ENCODE measurements at regions not wholly inside any gene's neighbourhood (a gene's known extent, or its start where the extent isn't known, plus 50 kb on each side); places are given as distances from the start of the nearest gene placed in this dataset.

GRCh38 chr18:72089432-72089831, 454.7 kb downstream of the CBLN2 start:
- no peak for DNase-seq (ENCODE audit: low read depth, low spot score)

GRCh38 chr18:72086421-72086820, 457.7 kb downstream of the CBLN2 start:
- DNase-seq (ENCODE audit: low read depth, low spot score): no peak

GRCh38 chr18:72075040-72075439, 469.1 kb downstream of the CBLN2 start:
- DNase-seq (ENCODE audit: low read depth, low spot score): no peak

- DNase-seq (ENCODE audit: low read depth, low spot score): no peak
Observed at GRCh38 chr18:72063001-72063400, 481.1 kb downstream of the CBLN2 start.

- no peak for DNase-seq (ENCODE audit: low read depth, low spot score)
Observed at GRCh38 chr18:72058851-72059250, 485.3 kb downstream of the CBLN2 start.

- DNase-seq (ENCODE audit: low read depth, low spot score): no peak
Observed at GRCh38 chr18:72056171-72056570, 488.0 kb downstream of the CBLN2 start.

GRCh38 chr18:72041313-72042032, 502.7 kb downstream of the CBLN2 start:
- DNase-seq (ENCODE audit: low read depth, low spot score): no peak

GRCh38 chr18:72013427-72013850, 530.7 kb downstream of the CBLN2 start:
- no peak for DNase-seq (ENCODE audit: low read depth, low spot score)

GRCh38 chr18:71998547-71999097, 545.5 kb downstream of the CBLN2 start:
- DNase-seq (ENCODE audit: low read depth, low spot score): no peak

GRCh38 chr18:71995904-71996465, 548.2 kb downstream of the CBLN2 start:
- no peak for DNase-seq (ENCODE audit: low read depth, low spot score)

- no peak for DNase-seq (ENCODE audit: low read depth, low spot score)
Observed at GRCh38 chr18:71994273-71994672, 549.9 kb downstream of the CBLN2 start.

GRCh38 chr18:71989616-71990015, 554.5 kb downstream of the CBLN2 start:
- no peak for DNase-seq (ENCODE audit: low read depth, low spot score)

- no peak for DNase-seq (ENCODE audit: low read depth, low spot score)
Observed at GRCh38 chr18:71986351-71987050, 557.6 kb downstream of the CBLN2 start.

- no peak for DNase-seq (ENCODE audit: low read depth, low spot score)
Observed at GRCh38 chr18:71976744-71977143, 567.4 kb downstream of the CBLN2 start.

GRCh38 chr18:71966791-71967190, 577.4 kb downstream of the CBLN2 start:
- no peak for DNase-seq (ENCODE audit: low read depth, low spot score)

- DNase-seq (ENCODE audit: low read depth, low spot score): no peak
Observed at GRCh38 chr18:71958605-71959004, 585.5 kb downstream of the CBLN2 start.

GRCh38 chr18:71951001-71951400, 593.1 kb downstream of the CBLN2 start:
- DNase-seq (ENCODE audit: low read depth, low spot score): no peak

GRCh38 chr18:71942433-71942832, 601.7 kb downstream of the CBLN2 start:
- no peak for DNase-seq (ENCODE audit: low read depth, low spot score)

GRCh38 chr18:71939483-71939882, 604.7 kb downstream of the CBLN2 start:
- no peak for DNase-seq (ENCODE audit: low read depth, low spot score)

GRCh38 chr18:71936744-71937143, 607.4 kb downstream of the CBLN2 start:
- DNase-seq (ENCODE audit: low read depth, low spot score): no peak

GRCh38 chr18:71919211-71919610, 624.9 kb downstream of the CBLN2 start:
- no peak for DNase-seq (ENCODE audit: low read depth, low spot score)

GRCh38 chr18:71913641-71914040, 630.5 kb downstream of the CBLN2 start:
- DNase-seq (ENCODE audit: low read depth, low spot score): no peak

GRCh38 chr18:71902482-71902881, 641.7 kb downstream of the CBLN2 start:
- DNase-seq (ENCODE audit: low read depth, low spot score): no peak

Data from activated CD4-positive, CD25-positive, alpha-beta regulatory T cell treated with anti-CD3 and anti-CD28 coated beads, Interleukin-2, amount 50 U/mL, for 16 hours (primary cell).